DMS 273 treated with DMSO at 0.1 percent for 48 hours (cell line): ENCODE measurements at regions not wholly inside any gene's neighbourhood (a gene's known extent, or its start where the extent isn't known, plus 50 kb on each side); places are given as distances from the start of the nearest gene placed in this dataset.
"Not testable (repeated sequence)": the region's sequence is repeated elsewhere in the genome, so short reads cannot be mapped to it uniquely, and the experiment has no call there.

ENCODE experiments used
- DNase-seq: peaks from one replicate; lab custom pipeline; 2025; lab: John Stamatoyannopoulos, UW

GRCh38 chr16:86229866-86230656 is 280.3 kb upstream of the FOXF1 start:
- DNase-seq = no peak

GRCh38 chr16:86231321-86231995 is 278.9 kb upstream of the FOXF1 start:
- no peak for DNase-seq

GRCh38 chr16:86231996-86232350 is 278.4 kb upstream of the FOXF1 start:
- no peak for DNase-seq

GRCh38 chr16:86232496-86232895 is 277.8 kb upstream of the FOXF1 start:
- DNase-seq = no peak

GRCh38 chr16:86233506-86233905 is 276.8 kb upstream of the FOXF1 start:
- not testable (repeated sequence) for DNase-seq

GRCh38 chr16:86239381-86239780 is 270.9 kb upstream of the FOXF1 start:
- DNase-seq = no peak

- DNase-seq = no peak
These were observed 269.5 kb upstream of the FOXF1 start for GRCh38 chr16:86240716-86241363.

- DNase-seq = no peak
These were observed 268.6 kb upstream of the FOXF1 start for GRCh38 chr16:86241681-86242080.

GRCh38 chr16:86242244-86243122 is 267.8 kb upstream of the FOXF1 start:
- no peak for DNase-seq

- no peak for DNase-seq
These were observed 267.2 kb upstream of the FOXF1 start for GRCh38 chr16:86243123-86243473.

- no peak for DNase-seq
These were observed 266.7 kb upstream of the FOXF1 start for GRCh38 chr16:86243571-86244154.

- DNase-seq = no peak
These were observed 266.2 kb upstream of the FOXF1 start for GRCh38 chr16:86244158-86244557.

GRCh38 chr16:86244936-86245335 is 265.4 kb upstream of the FOXF1 start:
- no peak for DNase-seq

GRCh38 chr16:86245351-86245750 is 265.0 kb upstream of the FOXF1 start:
- no peak for DNase-seq

GRCh38 chr16:86245895-86246294 is 264.4 kb upstream of the FOXF1 start:
- no peak for DNase-seq

- no peak for DNase-seq
These were observed 261.9 kb upstream of the FOXF1 start for GRCh38 chr16:86248310-86248905.

GRCh38 chr16:86249631-86250030 is 260.7 kb upstream of the FOXF1 start:
- no peak for DNase-seq

GRCh38 chr16:86251682-86252081 is 258.6 kb upstream of the FOXF1 start:
- no peak for DNase-seq

- DNase-seq = no peak
These were observed 257.7 kb upstream of the FOXF1 start for GRCh38 chr16:86252596-86252995.

GRCh38 chr16:86255966-86256365 is 254.4 kb upstream of the FOXF1 start:
- DNase-seq = no peak

GRCh38 chr16:86256995-86257394 is 253.3 kb upstream of the FOXF1 start:
- DNase-seq = no peak
